ENCODE measurements at regions not wholly inside any gene's neighbourhood (a gene's known extent, or its start where the extent isn't known, plus 50 kb on each side); places are given as distances from the start of the nearest gene placed in this dataset.

GRCh38 chr6:76701610-76702009, 629.1 kb upstream of the IMPG1 start:
- DNase-seq (ENCODE audit: low read depth), result no peak
- TF ChIP-seq, protein P1, sequence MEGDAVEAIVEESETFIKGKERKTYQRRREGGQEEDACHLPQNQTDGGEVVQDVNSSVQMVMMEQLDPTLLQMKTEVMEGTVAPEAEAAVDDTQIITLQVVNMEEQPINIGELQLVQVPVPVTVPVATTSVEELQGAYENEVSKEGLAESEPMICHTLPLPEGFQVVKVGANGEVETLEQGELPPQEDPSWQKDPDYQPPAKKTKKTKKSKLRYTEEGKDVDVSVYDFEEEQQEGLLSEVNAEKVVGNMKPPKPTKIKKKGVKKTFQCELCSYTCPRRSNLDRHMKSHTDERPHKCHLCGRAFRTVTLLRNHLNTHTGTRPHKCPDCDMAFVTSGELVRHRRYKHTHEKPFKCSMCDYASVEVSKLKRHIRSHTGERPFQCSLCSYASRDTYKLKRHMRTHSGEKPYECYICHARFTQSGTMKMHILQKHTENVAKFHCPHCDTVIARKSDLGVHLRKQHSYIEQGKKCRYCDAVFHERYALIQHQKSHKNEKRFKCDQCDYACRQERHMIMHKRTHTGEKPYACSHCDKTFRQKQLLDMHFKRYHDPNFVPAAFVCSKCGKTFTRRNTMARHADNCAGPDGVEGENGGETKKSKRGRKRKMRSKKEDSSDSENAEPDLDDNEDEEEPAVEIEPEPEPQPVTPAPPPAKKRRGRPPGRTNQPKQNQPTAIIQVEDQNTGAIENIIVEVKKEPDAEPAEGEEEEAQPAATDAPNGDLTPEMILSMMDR (IDR thresholded peaks at IDR 0.05; ENCODE audit: insufficient read depth, low read depth, low read length, missing control alignments), result no peak
- no peak overlapping the region for H3K4me3 ChIP-seq (ENCODE audit: low read depth, low read length)

DNA sequence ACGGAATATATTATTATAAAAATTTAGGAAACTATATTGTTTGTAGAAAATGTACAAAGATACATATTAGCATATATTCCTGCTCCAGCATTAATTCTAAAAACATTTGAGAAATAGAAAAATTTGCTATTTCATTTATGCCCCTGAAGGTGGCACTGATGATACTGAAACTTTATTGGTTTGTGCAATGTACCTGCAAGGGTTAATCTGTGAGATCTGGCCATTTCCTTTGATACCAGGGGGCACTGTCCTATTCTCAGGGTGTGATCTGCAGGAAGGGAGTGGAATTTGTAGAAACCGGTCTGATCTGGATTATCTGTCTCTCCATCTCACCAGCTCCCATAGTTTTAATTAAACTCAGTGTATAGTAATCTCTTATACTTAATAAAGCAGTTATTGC, 625.1 kb upstream of the IMPG1 start:
- no peak overlapping the region for H3K4me3 ChIP-seq (ENCODE audit: low read depth, low read length)
- TF ChIP-seq, protein P1 (IDR thresholded peaks at IDR 0.05; ENCODE audit: insufficient read depth, low read depth, low read length, missing control alignments), result no peak
- no peak for DNase-seq (ENCODE audit: low read depth)

GRCh38 chr6:76694795-76695194, 622.3 kb upstream of the IMPG1 start:
- TF ChIP-seq, protein P1 (IDR thresholded peaks at IDR 0.05; ENCODE audit: insufficient read depth, low read depth, low read length, missing control alignments), result no peak
- no peak for DNase-seq (ENCODE audit: low read depth)

GRCh38 chr6:76684875-76685274, 612.4 kb upstream of the IMPG1 start:
- TF ChIP-seq, protein P1 (IDR thresholded peaks at IDR 0.05; ENCODE audit: insufficient read depth, low read depth, low read length, missing control alignments), result no peak
- no peak overlapping the region for H3K4me3 ChIP-seq (ENCODE audit: low read depth, low read length)
- no peak for DNase-seq (ENCODE audit: low read depth)

More at GRCh38 chr6:76694795-76695194, 622.3 kb upstream of the IMPG1 start:
- no peak overlapping the region for H3K4me3 ChIP-seq (ENCODE audit: low read depth, low read length)

DNA sequence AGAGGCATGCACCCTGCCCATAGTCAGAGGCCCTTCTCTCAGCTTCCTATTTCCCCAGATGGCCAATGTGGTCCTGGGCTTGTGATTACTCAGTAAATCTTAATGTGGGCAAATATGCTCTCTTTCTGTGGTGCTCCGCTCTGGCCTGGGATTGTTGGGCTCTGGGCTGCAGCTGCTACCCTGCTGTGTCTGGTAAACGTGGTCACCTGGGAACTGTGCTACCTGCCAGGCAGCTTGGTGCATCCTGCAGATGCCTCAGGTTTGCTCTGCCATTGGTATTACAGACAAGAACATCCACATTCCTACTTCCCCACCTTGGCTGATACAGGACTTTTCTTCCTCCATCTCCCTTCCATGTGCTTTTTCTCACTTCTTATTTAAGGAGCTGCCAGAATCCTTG, 611.5 kb upstream of the IMPG1 start:
- H3K4me3 ChIP-seq (ENCODE audit: low read depth, low read length), result no peak overlapping the region
- no peak for DNase-seq (ENCODE audit: low read depth)
- TF ChIP-seq, protein P1 (IDR thresholded peaks at IDR 0.05; ENCODE audit: insufficient read depth, low read depth, low read length, missing control alignments), result no peak

DNA sequence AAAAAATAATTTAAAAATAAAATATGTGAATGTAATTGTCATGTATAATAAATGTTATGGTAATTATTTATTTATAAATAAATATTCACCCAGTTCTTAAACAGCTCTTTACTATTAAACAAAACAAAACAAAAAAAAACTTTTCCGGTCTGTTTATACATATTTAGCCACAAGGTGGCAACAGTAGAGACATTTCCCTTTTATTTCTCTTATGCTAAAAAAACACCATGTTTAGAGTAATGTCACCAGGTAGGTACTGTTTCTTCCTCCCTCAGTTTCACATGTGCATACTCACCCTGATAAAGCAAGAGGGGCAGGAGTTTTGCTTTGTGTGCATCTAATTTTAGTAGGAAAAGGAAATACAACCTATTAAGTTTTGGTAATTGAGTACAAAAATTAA, 610.4 kb upstream of the IMPG1 start:
- DNase-seq (ENCODE audit: low read depth), result peak; percentile 6
- TF ChIP-seq, protein P1 (IDR thresholded peaks at IDR 0.05; ENCODE audit: insufficient read depth, low read depth, low read length, missing control alignments), result peak; percentile 26
- no peak overlapping the region for H3K4me3 ChIP-seq (ENCODE audit: low read depth, low read length)

DNA sequence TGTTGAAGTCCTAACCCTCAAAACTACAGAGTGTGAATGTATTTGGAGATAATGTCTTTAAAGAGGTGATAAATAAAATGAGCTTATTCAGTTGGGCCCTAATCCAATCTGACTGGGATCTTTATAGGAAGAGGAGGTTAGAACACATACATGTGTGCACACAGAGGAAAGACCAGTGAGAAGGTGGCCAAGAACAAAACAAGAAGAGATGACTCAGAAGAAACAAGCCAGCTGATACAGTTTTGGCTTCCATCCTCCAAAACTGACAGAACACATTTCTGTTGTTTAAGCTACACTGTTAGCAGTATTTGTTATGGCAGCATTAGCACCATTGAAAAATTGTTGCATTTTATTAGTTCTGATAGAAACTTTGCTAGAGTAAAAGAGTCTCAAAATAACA, 609.3 kb upstream of the IMPG1 start:
- TF ChIP-seq, protein P1 (IDR thresholded peaks at IDR 0.05; ENCODE audit: insufficient read depth, low read depth, low read length, missing control alignments), result no peak
- H3K4me3 ChIP-seq (ENCODE audit: low read depth, low read length), result no peak overlapping the region
- DNase-seq (ENCODE audit: low read depth), result no peak
